ENCODE measurements at regions not wholly inside any gene's neighbourhood (a gene's known extent, or its start where the extent isn't known, plus 50 kb on each side); places are given as distances from the start of the nearest gene placed in this dataset.

- no peak for DNase-seq
These were observed 389.8 kb upstream of the RARB start for GRCh38 chr3:25038271-25038670.

- no peak for DNase-seq
These were observed 389.1 kb upstream of the RARB start for GRCh38 chr3:25038922-25039321.

DNA sequence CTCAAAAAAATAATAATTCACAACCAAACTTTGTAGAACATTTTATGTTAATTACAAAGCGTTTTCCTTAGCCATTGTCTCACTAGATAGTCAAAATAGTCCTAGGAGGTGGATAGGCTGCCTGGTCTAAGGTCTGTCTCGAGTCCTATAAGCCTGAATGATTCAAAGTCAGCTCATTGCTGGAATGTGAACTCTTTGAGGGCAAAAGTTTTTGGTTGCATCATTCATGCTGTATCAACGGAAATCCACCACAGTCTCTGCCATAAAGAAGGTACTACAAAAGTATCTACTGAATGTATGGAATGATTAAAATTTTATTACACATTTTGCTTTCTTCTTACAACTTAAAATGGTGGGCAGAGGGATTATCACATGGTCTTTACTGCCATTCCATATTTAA is 387.3 kb upstream of the RARB start:
- no peak for DNase-seq

DNA sequence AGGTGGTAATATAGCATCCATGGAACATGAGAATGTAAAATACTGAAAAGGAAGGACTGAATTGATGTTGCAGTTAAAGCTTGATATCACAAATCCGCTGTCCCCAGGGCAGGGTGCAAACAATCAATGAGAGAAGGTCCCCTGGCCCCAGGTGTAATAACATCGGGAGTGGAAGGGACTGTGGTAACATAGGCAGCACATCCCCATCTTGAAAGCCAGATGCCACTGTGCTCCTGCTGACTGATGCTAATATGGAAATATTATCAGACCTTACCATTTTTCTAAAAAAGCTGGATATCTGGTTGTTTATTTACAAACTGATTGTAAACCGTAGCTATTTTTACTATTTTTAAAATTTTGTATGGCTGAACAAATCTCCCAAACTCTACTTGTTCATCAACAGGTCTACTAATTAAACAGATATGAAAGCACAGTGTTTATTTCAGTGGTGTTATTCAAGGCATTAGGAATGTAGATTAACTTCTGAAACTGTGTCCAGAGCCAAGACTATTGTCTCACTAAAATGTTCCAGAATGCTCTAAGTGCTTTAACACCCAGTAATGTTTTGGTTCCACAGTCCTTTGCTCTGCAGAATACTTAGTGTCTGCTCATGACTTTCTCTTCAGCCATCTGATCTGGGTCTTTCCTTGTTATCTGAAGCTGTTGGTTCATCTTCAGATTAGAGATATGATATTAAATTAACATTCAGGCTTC is 386.0 kb upstream of the RARB start:
- DNase-seq = no peak

- DNase-seq = no peak
These were observed 384.9 kb upstream of the RARB start for GRCh38 chr3:25043177-25043576.

- DNase-seq = no peak
These were observed 384.3 kb upstream of the RARB start for GRCh38 chr3:25043749-25044148.

DNA sequence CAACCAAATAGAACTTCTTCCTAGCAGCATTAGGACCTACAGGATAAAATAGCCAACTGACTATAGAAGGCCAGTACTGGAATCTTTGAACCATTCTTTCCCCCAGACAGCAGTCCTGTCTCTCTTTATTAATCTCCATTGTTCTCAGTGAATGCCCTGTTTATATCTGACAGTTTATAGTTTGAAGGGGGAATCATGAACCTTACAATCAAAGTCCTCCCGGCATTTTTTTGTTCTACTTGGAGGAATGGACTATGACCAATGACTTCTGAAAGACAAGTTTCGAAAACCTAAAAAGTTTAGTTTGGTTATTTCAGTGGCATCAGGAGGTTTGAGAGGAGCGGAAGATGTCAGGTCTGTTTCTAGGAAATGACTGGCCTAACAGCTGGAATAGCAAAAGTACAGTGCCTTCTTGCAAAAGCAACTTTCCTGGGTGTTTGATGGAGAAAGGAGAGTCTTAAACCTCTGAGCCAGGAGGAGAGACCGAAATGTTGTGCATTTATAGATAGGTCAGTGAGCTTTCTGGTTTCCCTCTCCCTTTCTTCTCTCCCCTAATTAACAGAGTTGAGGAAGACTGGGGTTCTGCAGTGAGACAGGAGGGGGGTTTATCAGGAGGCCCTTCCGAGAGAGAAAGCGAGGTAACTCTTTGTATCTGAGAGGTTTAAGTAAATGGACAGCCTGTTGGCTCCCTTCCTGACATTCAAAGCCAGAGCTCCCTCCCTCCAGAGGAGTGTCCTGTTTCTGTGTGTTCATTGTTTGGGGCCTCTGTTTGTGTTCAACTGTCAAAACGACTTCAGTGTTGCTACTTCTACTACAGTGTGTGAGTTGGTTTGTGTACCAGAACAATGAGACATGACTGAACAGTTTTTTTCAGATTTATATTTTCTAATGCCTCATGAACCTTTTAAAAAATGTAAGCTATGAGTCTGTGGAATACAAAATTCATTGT is 383.0 kb upstream of the RARB start:
- DNase-seq = peak in 18 of 58 donors; percentile 3 to 75 (median 26)

GRCh38 chr3:25046911-25047771 is 380.9 kb upstream of the RARB start:
- peak in 1 of 58 donors; percentile 44 for DNase-seq

DNA sequence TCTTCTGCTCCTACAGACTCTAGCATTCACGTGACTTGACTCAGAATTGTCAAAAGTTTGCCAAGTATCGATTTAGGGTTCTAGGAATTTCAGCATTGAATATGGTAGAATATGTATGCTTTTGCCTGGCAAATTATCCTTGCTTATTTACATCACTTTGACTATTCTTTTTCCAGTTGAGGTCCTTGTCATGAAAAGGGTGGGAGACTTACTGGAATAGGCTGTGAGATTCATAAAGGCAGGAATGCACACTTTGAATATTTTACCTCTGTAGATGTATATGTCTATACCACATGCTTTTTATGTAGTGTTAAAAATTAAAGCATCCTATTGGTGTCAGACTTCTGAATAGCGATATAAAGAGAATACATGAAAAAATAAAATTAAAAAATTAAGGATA is 378.8 kb upstream of the RARB start:
- no peak for DNase-seq

DNA sequence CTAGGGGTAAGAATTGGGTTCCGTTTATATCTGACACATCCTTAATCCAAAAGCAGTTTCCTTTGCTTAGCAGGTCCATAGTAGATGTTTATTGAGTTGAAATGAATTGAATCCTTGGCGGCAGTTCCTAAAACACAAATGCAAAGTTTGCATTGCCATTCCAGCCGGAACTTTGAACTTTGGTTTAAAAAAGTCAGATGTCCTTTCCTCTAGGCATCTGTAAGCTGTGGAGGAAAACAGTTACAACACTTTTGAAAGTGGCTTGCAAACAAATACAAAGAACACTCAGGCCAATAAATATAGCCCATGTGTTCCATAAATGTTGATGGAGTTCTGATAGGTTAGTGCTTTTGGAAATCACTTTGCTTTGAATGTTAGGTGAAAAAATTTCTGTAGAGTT is 374.7 kb upstream of the RARB start:
- no peak for DNase-seq

GRCh38 chr3:25056036-25056755 is 371.9 kb upstream of the RARB start:
- DNase-seq = no peak

DNA sequence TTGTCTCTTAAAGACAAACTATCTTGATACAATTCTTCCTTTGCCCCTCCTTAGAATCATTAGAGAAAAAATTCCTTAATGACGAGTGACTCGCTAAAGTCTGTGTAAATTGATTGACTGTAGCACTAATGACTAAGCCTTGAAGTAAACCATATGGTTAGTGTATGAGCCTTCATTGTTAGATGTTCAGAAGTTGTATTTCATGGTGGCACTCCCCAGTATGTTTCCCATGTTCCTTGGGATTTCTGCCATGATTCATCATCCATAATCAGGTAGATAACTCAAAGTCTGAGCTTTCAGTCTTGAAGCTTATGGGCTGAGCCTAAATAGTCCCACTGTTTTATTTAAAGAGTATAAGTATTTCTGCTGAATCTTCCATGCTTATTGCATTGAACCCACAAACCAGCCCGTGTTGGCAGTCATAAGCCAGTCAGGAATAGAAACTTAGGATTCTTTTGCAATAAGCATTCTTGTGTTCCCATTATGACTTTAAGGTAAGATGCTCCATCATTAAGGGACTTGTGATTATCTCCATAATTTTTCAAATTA is 371.2 kb upstream of the RARB start:
- DNase-seq = no peak

- no peak for DNase-seq
These were observed 370.7 kb upstream of the RARB start for GRCh38 chr3:25057379-25057778.

DNA sequence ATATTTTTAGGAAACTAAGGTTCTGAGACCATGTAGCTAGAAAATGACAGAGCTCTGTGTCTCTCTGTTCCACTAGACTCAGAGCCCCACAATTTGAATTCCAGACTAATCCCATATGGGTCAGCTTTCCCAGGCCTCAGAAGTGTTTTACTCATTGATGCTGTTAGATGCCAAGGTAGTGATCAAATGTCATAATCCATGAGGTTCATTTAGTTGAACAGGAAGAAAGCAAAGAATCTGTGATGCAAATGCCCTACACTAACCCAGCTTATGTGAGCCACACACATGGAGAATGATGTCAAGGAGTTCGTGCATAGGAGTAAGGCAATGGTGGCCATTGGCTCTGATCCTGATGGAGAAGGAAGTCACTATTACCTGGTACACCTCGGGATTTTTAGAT is 363.4 kb upstream of the RARB start:
- no peak for DNase-seq

- no peak for DNase-seq
These were observed 358.1 kb upstream of the RARB start for GRCh38 chr3:25069970-25070369.

DNA sequence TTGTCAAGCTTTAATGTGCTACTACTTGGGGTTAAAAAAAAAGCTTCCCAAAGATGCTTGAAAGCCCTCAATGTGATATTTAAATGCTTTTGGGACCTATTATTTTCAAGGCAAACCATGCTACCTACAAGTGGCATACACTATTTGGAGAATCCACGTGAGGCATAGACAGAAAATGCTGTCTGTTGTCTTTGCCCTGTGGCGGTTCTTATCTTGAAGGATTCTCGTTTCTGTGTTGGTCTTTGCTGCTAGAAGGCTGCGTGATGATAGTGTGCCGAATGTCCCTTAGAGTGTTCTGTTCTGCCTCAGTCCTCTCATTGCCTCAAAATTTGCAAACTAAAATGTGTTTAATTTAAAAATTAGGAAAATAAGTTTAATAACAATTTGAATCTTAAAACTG is 356.2 kb upstream of the RARB start:
- DNase-seq = no peak

DNA sequence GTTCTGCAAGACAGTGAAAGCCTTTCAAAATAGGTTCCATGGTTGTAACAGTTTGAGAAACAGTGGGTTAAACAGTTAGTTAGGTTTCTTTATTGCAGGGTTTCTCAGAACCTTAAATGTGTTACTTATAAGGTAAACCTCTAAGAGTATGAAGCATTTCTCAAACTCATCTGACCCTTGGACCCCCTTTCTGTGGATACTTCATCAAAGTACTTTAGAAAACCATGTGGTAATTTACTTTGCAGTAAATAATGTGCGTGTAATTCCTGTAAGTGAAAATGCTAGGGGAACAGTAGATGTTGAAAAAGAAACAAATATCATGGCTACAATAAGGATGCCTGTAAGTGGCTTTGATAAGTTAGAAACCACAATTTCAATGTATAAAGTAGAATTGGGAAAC is 354.6 kb upstream of the RARB start:
- DNase-seq = no peak

- DNase-seq = no peak
These were observed 353.9 kb upstream of the RARB start for GRCh38 chr3:25074149-25074548.

- DNase-seq = no peak
These were observed 347.6 kb upstream of the RARB start for GRCh38 chr3:25080461-25080860.

- DNase-seq = no peak
These were observed 344.0 kb upstream of the RARB start for GRCh38 chr3:25084016-25084415.

GRCh38 chr3:25086721-25087120 is 341.3 kb upstream of the RARB start:
- DNase-seq = no peak
